ENCODE measurements at regions not wholly inside any gene's neighbourhood (a gene's known extent, or its start where the extent isn't known, plus 50 kb on each side); places are given as distances from the start of the nearest gene placed in this dataset.

- Histone ChIP-seq H3K4me1 (peaks cover 15 to 50% (median 42%) of the 10 kb centered on the region in 4 donors), H3K36me3 (no peaks in the 10 kb centered on the region), H3K4me3 (peak overlapping the region; percentile 41 to 62 (median 49)), H3K27me3 (no peaks in the 10 kb centered on the region), H3K27ac (replicated peaks in 1 of 4) (peak overlapping the region in 3 of 4 donors; percentile 21 to 59 (median 28)), H3K9me3 (no peaks in the 10 kb centered on the region)
- TF ChIP-seq POLR2A (IDR thresholded peaks at IDR 0.05; ENCODE audit: low read depth) (no peak), CTCF (IDR thresholded peaks at IDR 0.05) (no peak), EP300 (IDR thresholded peaks at IDR 0.05) (no peak), POLR2AphosphoS5 (IDR thresholded peaks at IDR 0.05) (no peak)
- intact Hi-C loops (cut with DNase I): no loop called here
- 57% methylated on average over 11 of the region's 14 CpGs for WGBS
- DNase-seq (ENCODE audit: extremely low spot score): no peak
Measured at GRCh38 chr16:66269617-66270332, 96.7 kb upstream of the CDH5 start.

- 79% methylated on average over 7 of the region's 10 CpGs for WGBS
- peak overlapping the region; percentile 12 to 62 (median 34) for H3K27ac ChIP-seq (replicated peaks in 1 of 4)
- no peaks in the 10 kb centered on the region for H3K36me3 ChIP-seq
- TF ChIP-seq POLR2AphosphoS5 (IDR thresholded peaks at IDR 0.05): no peak
- no peak for TF ChIP-seq EP300 (IDR thresholded peaks at IDR 0.05)
- no peak for TF ChIP-seq CTCF (IDR thresholded peaks at IDR 0.05)
- TF ChIP-seq POLR2A (IDR thresholded peaks at IDR 0.05; ENCODE audit: low read depth): no peak
- no peak for DNase-seq (ENCODE audit: extremely low spot score)
- no peaks in the 10 kb centered on the region for H3K27me3 ChIP-seq
- H3K9me3 ChIP-seq: no peaks in the 10 kb centered on the region
- intact Hi-C loops (cut with DNase I): no loop called here
- peaks cover 19 to 65% (median 59%) of the 10 kb centered on the region in 4 donors for H3K4me1 ChIP-seq
- no peak overlapping the region for H3K4me3 ChIP-seq
Measured at GRCh38 chr16:66267292-66268014, 99.0 kb upstream of the CDH5 start.

GRCh38 chr16:66266436-66267291 lies 99.8 kb upstream of the CDH5 start:
- Histone ChIP-seq H3K27ac (replicated peaks in 1 of 4) (peak overlapping the region; percentile 12 to 62 (median 34)), H3K9me3 (no peaks in the 10 kb centered on the region), H3K27me3 (no peaks in the 10 kb centered on the region), H3K4me1 (peaks cover 20 to 73% (median 66%) of the 10 kb centered on the region in 4 donors), H3K4me3 (no peak overlapping the region), H3K36me3 (no peaks in the 10 kb centered on the region)
- DNase-seq (ENCODE audit: extremely low spot score): no peak
- TF ChIP-seq EP300 (IDR thresholded peaks at IDR 0.05) (no peak), POLR2AphosphoS5 (IDR thresholded peaks at IDR 0.05) (peak; percentile 23 to 74)
- intact Hi-C loops (cut with DNase I): no loop called here
- 41% methylated on average over 18 of the region's 24 CpGs for WGBS

GRCh38 chr16:66265556-66266141 lies 100.8 kb upstream of the CDH5 start:
- H3K27ac ChIP-seq (replicated peaks in 1 of 4): peak overlapping the region in 1 of 4 donors; percentile 32
- intact Hi-C loops (cut with DNase I): no loop called here
- 83% methylated on average over 11 of the region's 13 CpGs for WGBS
- peaks cover 19 to 72% (median 65%) of the 10 kb centered on the region in 4 donors for H3K4me1 ChIP-seq
- H3K27me3 ChIP-seq: no peaks in the 10 kb centered on the region
- TF ChIP-seq POLR2AphosphoS5 (IDR thresholded peaks at IDR 0.05): no peak
- no peak for TF ChIP-seq EP300 (IDR thresholded peaks at IDR 0.05)
- no peak for TF ChIP-seq CTCF (IDR thresholded peaks at IDR 0.05)
- TF ChIP-seq POLR2A (IDR thresholded peaks at IDR 0.05; ENCODE audit: low read depth): no peak
- no peak for DNase-seq (ENCODE audit: extremely low spot score)
- H3K9me3 ChIP-seq: no peaks in the 10 kb centered on the region
- no peaks in the 10 kb centered on the region for H3K36me3 ChIP-seq
- no peak overlapping the region for H3K4me3 ChIP-seq
